Peyer's patch (tissue), 4 donors: ENCODE measurements at regions not wholly inside any gene's neighbourhood (a gene's known extent, or its start where the extent isn't known, plus 50 kb on each side); places are given as distances from the start of the nearest gene placed in this dataset.

Experiments used
- CTCF ChIP-seq, 6 experiments: fragments of 450-650 bp in 4 of 6; fragments of 200-600 bp in 2 of 6; sonication (generic) in 1 of 6; IDR thresholded peaks; one replicate each; pipeline ENCODE4 v1.5.1; 2017 to 2019; ENCODE audit warnings: antibody characterized with exemption in 6 of 6, mild to moderate bottlenecking in 3 of 6, moderate library complexity in 1 of 6
- POLR2A ChIP-seq, 2 donors: fragments of 450-650 bp; IDR thresholded peaks; one replicate each; pipeline ENCODE4 v1.5.1; 2017; ENCODE audit warnings: antibody characterized with exemption in 2 of 2, mild to moderate bottlenecking in 2 of 2, moderate library complexity in 2 of 2

- no peak for TF ChIP-seq CTCF (IDR thresholded peaks at IDR 0.05)
- no peak for TF ChIP-seq POLR2A (IDR thresholded peaks at IDR 0.05)
Observed at GRCh38 chr5:100270023-100270771, 265.0 kb upstream of the FAM174A start.
